Ammon's horn (tissue), 1 donor: ENCODE measurements at regions not wholly inside any gene's neighbourhood (a gene's known extent, or its start where the extent isn't known, plus 50 kb on each side); places are given as distances from the start of the nearest gene placed in this dataset.

Source experiments
- DNase-seq: peaks from one replicate; pipeline ENCODE4 v3.0.0-alpha.2; 2016; ENCODE audit warnings: low spot score

GRCh38 chrX:3771766-3772165 lies 58.3 kb upstream of the PRKX start:
- no peak for DNase-seq

- DNase-seq = no peak
Observed at GRCh38 chrX:3768881-3769280, 55.4 kb upstream of the PRKX start.
